Medulla oblongata (tissue), 1 donor: ENCODE measurements at regions not wholly inside any gene's neighbourhood (a gene's known extent, or its start where the extent isn't known, plus 50 kb on each side); places are given as distances from the start of the nearest gene placed in this dataset.

Source experiments
- DNase-seq: peaks from one replicate; pipeline ENCODE4 v3.0.0-alpha.2; 2015; ENCODE audit errors: extremely low spot score

DNA sequence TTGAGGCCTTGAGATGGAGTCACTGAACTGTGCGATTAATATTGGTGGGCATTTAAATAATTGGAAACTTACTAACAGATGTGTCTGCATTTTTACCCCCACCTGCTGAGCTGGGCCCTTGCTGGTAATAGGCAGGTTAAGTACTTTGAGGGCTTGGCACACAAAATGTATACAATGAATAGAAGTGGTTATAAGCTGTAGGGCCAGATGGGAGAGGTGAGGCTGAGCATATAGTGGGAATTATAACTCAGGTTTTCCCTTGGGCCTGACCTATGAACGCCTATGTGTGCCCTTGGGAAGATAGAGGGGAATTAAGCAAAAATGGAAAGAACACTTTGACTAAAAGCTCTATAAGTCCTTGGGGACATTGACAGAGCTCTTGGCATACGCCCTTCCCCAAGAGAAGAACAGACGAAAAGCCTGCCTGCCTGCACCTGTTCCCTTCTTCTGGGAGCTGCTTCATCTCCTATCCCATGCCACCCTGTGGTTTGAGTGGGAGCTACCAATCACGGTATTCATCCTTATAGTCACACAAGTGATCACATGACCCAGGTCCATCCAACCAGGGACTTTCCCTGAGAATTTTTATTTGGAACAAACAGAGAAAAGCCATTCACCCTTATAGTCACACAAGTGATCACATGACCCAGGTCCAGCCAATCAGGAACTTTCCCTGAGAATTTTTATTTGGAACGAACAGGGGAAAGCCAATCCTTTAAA, 260.7 kb upstream of the CSF3R start:
- no peak for DNase-seq

DNA sequence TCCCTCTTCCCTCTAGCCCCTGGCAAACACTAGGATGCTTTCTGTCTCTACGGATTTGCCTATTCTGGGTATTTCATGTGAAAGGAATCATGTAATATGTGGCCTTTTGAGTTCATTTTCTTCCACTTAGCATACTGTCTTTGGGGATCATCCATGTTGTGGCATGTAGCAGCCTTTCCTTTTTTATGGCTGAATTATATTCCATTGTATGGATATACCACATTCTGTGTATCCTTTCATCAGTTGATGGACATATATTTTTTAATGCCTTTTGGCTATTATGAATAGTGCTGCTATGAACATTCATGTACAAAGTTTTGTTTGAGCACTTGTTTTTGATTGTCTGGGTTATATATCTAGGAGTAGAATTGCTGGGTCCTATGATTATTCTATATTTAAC, 258.4 kb upstream of the CSF3R start:
- DNase-seq, result no peak

- no peak for DNase-seq
Measured at GRCh38 chr1:36740446-36740845, 257.7 kb upstream of the CSF3R start.

DNA sequence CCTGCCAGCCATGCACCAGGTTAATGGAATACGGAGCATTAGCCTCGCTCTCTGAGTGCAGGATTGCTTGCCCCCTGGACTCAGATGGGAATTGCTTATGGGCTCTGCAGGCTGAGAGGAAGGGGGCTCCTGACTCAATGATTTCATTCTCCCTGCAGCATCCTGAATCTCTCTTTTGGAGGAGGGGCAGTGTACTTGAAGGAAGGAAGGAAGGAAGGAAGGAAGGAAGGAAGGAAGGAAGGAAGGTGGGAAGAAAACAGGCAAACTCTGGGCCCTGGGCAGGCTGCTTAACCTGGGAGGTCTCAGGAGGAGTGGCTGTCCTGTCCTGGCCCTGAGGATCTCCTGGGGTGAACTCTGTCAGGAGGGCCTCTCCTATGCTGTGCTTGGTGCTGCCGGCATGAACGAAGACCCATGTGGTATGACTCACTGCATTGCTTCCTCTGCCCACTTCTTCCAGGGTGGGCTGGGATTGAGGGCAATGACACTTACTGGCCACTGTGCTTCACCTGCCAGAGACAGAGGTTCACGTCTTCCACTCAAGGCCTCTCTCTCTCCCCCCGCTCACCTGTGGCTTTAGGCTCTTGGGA, 257.1 kb upstream of the CSF3R start:
- DNase-seq, result no peak

DNA sequence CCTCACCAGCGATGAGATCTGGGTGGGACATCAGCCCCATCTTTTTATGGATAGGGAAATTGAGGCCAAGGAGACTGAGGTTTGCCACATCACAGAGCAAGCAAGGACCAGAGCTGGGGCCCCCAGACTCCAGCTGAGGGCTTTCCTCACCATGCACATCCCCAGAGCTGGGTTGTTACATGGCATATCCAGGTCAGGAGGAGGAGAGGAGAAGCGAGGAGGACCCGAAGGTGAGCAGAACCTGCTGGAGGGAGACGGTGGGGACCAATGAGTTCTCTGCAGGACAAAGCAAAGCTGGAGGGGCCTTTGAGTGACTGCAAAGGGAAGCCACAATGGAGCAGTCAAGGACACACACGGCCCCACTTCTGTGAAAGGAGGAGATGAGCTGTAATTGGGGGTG, 255.5 kb upstream of the CSF3R start:
- DNase-seq, result no peak

DNA sequence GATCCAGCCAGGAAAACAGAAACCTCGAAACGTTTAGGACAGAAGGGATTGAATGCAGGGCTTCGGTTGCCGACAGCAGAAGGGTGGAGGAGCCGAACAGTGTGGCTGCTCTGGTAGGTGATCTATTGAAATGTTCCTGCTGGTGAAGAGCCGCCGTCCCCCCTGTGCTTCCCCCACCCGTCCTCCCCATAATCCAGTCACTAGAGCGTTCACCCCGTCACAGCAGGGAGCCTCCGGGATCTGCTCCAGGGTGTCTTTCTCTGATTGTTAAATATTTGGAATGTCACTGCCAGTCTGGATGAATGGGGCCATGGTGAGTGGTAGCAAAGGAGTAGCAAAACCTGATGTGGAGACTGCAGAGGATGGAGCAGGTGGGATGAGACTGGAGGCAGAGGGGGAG, 255.1 kb upstream of the CSF3R start:
- DNase-seq, result no peak

DNA sequence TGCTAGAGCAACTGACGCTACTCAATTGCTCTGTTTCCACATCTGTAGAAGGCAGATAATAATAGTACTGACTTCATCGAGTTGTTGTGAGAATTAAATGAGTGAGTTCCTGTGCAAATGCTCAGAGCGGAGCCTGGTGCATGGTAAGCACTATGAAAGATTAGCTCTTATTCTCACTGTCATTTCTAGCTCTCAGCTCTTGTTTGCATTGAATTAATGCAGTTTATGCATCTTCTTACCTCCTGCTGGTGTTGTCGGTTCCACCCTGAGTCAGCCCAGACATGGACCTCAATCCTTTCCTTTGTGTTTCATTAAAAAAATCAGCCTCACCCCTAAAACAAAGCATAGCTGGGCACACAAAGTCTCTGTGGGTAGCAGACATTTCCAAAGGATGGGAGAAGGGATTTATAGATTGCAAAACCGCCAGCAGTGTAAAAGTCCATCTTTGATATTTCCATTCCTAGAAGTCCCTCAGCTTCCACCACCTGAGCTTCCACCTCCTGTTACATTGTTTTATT, 254.4 kb upstream of the CSF3R start:
- DNase-seq, result no peak

DNA sequence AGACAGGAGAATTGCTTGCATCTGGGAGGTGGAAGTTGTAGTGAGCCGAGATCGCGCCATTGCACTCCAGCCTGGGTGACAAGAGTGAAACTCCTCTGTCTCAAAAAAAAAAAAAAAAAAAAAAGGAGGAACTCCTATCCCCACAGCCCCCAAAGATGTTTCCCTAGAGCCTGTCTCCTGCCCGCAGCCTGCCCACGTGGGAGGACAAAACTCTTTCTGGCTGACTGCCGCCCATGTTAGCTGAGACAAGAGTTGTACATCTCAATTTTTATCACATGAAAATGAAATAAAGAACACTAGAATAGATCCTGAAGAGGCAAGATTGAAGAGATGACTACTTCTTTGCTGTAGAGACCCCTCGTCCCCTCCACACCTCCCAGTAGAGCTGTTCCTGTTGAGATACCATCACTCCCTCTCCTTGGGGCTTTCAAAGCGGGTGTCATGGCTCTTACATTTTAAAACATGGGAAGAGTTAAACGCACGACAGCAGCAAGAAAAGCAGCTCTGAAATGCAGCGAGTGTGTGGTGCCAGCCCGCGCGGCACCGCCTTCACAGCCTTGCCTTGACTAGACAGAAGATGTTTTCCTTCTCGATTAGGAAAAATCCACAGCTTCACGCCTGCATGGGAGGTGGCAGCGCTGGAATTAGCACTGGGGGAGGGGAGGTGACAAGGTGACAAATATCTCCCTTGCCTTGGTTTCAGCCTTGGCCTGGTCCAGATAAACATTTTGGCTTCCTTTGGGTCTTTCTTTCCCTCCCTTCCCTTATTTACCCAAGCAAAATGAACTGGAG, 253.4 kb upstream of the CSF3R start:
- no peak for DNase-seq

DNA sequence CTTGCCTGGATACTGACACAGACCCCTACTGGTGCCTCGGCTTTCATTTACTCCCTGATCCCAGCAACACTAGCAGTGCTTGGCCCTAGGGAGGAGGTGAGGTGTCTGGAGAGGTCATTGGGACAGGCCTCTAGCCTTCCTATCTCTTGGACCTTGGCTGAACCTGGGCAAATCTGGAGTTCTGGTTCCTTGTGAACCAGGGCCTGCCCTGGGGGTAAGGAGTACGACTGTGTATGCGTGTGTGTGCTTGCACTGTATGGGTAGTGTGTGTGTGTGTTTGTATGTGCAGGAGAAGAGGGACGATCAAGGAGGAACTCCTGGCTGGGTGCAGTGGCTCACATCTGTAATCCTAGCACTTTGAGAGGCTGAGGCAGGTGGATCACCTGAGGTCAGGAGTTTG, 252.7 kb upstream of the CSF3R start:
- no peak for DNase-seq

GRCh38 chr1:36734356-36734755, 251.6 kb upstream of the CSF3R start:
- DNase-seq, result no peak

DNA sequence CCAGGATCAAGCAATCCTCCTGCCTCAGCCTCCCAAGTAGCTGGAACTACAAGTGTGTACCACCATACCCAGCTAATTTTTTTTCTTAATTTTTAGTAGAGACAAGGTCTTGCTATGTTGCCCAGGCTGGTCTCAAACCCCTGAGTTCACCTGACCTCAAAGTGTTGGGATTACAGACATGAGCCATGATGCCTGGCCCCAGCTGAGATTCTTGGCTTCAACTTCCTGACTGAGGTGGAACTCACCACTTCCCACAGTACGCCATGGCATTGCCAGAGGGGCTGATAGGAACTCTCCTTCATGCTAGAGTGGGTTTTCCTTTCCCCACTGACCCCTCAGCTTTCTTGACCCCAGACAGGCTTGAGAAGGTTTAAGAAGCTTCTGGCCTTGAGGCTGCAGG, 251.0 kb upstream of the CSF3R start:
- DNase-seq, result no peak

GRCh38 chr1:36732015-36732356, 249.3 kb upstream of the CSF3R start:
- no peak for DNase-seq

DNA sequence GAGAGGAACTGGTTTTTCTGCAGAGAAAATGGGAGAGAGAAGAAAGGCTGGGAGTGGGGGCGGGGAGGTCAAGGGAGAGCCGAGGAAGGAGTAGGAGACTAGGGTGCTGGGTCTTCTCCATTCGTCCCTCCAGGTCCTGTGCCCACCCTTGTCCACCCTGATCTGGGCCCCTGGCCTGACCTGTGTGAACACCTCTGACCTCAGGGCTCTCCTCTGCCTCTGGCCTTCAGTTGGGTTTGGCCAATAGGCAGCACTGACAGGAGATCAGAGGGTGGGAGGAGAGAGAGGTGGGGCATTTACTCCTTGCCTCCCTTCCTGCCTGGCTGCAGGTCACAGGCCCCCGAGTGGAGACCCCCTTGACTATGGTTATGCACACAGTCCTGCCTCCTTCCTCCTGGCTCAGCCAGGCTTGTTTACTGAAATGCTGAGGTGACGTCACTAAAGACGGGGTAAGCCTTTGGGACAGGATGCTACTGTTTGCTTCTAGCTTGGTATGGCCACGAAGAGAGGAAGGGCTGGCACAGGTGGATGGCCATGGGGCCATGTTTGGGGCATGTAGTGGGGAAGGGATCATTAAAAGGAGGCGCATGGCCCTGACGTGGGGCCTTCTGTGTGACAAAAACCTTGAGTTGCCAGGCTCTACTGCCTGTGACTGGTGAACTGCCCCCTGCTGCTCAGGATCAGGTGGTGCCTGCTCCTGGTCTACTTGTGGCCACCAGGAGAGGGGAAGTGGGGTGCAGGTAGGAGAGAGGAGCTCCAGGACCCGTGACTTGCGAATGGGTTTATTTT, 248.7 kb upstream of the CSF3R start:
- DNase-seq, result no peak

GRCh38 chr1:36730599-36730998, 247.9 kb upstream of the CSF3R start:
- DNase-seq, result no peak

GRCh38 chr1:36729716-36730510, 247.2 kb upstream of the CSF3R start:
- no peak for DNase-seq

GRCh38 chr1:36729289-36729688, 246.6 kb upstream of the CSF3R start:
- no peak for DNase-seq

GRCh38 chr1:36728846-36729245, 246.1 kb upstream of the CSF3R start:
- DNase-seq, result no peak

- no peak for DNase-seq
Measured at GRCh38 chr1:36728051-36728450, 245.3 kb upstream of the CSF3R start.

GRCh38 chr1:36725151-36725550, 242.4 kb upstream of the CSF3R start:
- DNase-seq, result no peak

GRCh38 chr1:36723813-36724212, 241.1 kb upstream of the CSF3R start:
- DNase-seq, result no peak

DNA sequence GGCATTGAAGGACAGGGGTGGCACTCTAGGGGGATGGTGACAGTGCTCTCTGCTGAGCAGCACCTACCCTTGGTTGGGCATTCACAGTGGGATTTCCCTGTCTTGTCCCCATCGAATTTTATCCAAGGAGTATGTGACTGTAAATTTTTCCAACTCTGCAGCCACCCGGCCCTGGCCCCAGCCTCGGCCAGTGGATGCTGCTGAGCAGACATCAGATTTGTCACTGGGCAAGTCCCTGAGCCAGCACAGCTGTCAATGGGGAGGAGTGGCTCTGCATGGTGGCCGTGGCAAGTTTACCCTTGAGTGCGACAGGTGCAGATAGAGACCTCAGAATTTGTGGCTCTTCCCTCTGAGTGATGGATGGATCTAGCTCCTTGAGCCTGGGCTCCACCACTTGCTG, 240.2 kb upstream of the CSF3R start:
- DNase-seq, result no peak
